ENCODE measurements at regions not wholly inside any gene's neighbourhood (a gene's known extent, or its start where the extent isn't known, plus 50 kb on each side); places are given as distances from the start of the nearest gene placed in this dataset.

- TF ChIP-seq, protein P1, sequence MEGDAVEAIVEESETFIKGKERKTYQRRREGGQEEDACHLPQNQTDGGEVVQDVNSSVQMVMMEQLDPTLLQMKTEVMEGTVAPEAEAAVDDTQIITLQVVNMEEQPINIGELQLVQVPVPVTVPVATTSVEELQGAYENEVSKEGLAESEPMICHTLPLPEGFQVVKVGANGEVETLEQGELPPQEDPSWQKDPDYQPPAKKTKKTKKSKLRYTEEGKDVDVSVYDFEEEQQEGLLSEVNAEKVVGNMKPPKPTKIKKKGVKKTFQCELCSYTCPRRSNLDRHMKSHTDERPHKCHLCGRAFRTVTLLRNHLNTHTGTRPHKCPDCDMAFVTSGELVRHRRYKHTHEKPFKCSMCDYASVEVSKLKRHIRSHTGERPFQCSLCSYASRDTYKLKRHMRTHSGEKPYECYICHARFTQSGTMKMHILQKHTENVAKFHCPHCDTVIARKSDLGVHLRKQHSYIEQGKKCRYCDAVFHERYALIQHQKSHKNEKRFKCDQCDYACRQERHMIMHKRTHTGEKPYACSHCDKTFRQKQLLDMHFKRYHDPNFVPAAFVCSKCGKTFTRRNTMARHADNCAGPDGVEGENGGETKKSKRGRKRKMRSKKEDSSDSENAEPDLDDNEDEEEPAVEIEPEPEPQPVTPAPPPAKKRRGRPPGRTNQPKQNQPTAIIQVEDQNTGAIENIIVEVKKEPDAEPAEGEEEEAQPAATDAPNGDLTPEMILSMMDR (IDR thresholded peaks at IDR 0.05; ENCODE audit: extremely low read depth, missing control alignments), result no peak
- DNase-seq (ENCODE audit: low spot score), result no peak
Observed at GRCh38 chr13:87923753-87924152, 252.6 kb downstream of the SLITRK5 start.

DNA sequence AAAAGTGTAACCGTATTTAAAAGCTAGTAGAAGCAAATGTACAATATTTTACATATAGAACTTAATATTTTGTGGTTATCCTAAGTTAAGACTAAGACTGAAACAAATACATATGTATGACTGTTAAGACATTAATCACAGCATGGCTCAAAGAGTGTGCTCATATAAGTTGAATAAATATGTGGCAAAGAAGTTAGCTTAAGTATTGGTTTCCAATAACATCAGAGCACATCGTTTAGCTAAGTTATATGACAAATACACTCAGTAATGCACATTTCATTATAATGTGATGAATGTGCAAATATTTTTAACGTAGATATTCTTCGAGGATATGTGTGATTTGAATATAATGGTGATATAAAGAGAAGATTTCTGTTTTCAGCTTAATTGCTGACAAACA is 253.8 kb downstream of the SLITRK5 start:
- no peak for DNase-seq (ENCODE audit: low spot score)
- TF ChIP-seq, protein P1 (IDR thresholded peaks at IDR 0.05; ENCODE audit: extremely low read depth, missing control alignments), result no peak

GRCh38 chr13:87940776-87941175 is 269.6 kb downstream of the SLITRK5 start:
- TF ChIP-seq, protein P1 (IDR thresholded peaks at IDR 0.05; ENCODE audit: extremely low read depth, missing control alignments), result no peak
- no peak for DNase-seq (ENCODE audit: low spot score)

- no peak for DNase-seq (ENCODE audit: low spot score)
- TF ChIP-seq, protein P1 (IDR thresholded peaks at IDR 0.05; ENCODE audit: extremely low read depth, missing control alignments), result no peak
Observed at GRCh38 chr13:87941226-87941625, 270.1 kb downstream of the SLITRK5 start.

- no peak for DNase-seq (ENCODE audit: low spot score)
- TF ChIP-seq, protein P1 (IDR thresholded peaks at IDR 0.05; ENCODE audit: extremely low read depth, missing control alignments), result no peak
Observed at GRCh38 chr13:87942205-87942604, 271.0 kb downstream of the SLITRK5 start.

DNA sequence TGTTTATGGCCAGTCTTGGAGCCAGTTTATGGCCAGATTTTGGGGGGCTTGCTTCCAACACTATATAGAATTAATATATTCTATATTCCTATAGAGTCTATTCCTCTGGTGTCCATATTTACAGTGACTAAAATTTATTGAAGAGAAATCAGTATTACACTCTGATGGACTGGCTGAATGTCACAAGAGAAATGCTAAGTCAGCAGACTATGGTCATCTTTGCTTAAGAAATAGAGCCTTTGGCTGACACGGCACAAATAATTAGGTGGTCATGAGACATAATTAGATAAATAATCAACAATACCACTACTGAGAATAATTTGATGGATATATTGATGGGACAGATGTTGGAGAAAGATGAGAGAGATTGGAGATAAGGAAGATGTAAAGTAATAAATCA is 272.9 kb downstream of the SLITRK5 start:
- TF ChIP-seq, protein P1 (IDR thresholded peaks at IDR 0.05; ENCODE audit: extremely low read depth, missing control alignments), result no peak
- DNase-seq (ENCODE audit: low spot score), result no peak

- TF ChIP-seq, protein P1 (IDR thresholded peaks at IDR 0.05; ENCODE audit: extremely low read depth, missing control alignments), result no peak
- no peak for DNase-seq (ENCODE audit: low spot score)
Observed at GRCh38 chr13:87952377-87952776, 281.2 kb downstream of the SLITRK5 start.
